ENCODE measurements at regions not wholly inside any gene's neighbourhood (a gene's known extent, or its start where the extent isn't known, plus 50 kb on each side); places are given as distances from the start of the nearest gene placed in this dataset.

GRCh38 chr11:96664110-96664509 is 274.3 kb downstream of the JRKL start:
- no peaks in the 10 kb centered on the region for H3K9me1 ChIP-seq (replicated peaks; ENCODE audit: control insufficient read depth, extremely low read depth, insufficient read depth, low read length)
- H3K36me3 ChIP-seq (ENCODE audit: control insufficient read depth in 2 of 2, extremely low read depth in 1 of 2, insufficient read depth in 2 of 2, low read length in 2 of 2): no peaks in the 10 kb centered on the region
- no TSS peak for BruUV-seq (replicated peaks)
- DNase-seq (ENCODE audit: low read depth, low spot score) (no peak), FAIRE-seq (no peak)
- H4K20me1 ChIP-seq (replicated peaks; ENCODE audit: control insufficient read depth, extremely low read depth, insufficient read depth, low read length): no peaks in the 10 kb centered on the region
- TF ChIP-seq MYC (IDR thresholded peaks at IDR 0.05; ENCODE audit: low read depth, low read length) (no peak), FOS (IDR thresholded peaks at IDR 0.05; ENCODE audit: borderline replicate concordance, insufficient read depth, low read length) (no peak), POLR2A (IDR thresholded peaks at IDR 0.05; ENCODE audit: low read depth, low read length) (no peak), EZH2 (IDR thresholded peaks at IDR 0.05; ENCODE audit: borderline replicate concordance, low read depth, low read length, severe bottlenecking) (no peak), JUN (IDR thresholded peaks at IDR 0.05; ENCODE audit: borderline replicate concordance, insufficient read depth, insufficient read length, low read depth) (no peak), GATA2 (IDR thresholded peaks at IDR 0.05; ENCODE audit: insufficient read depth, insufficient read length, low read depth, low read length) (no peak), MAX (IDR thresholded peaks at IDR 0.05; ENCODE audit: insufficient read depth, insufficient read length) (no peak), POLR2AphosphoS5 (IDR thresholded peaks at IDR 0.05; ENCODE audit: insufficient read depth, low read depth, low read length) (no peak), CTCF (IDR thresholded peaks at IDR 0.05; ENCODE audit: extremely low read depth in 1 of 2, insufficient read depth in 1 of 2, low read depth in 1 of 2, low read length in 2 of 2) (no peak)
- H3K4me2 ChIP-seq (ENCODE audit: insufficient read depth, low read length): no peak overlapping the region
- H3K27ac ChIP-seq (ENCODE audit: insufficient read depth, low read depth, low read length): no peak overlapping the region
- no peaks in the 10 kb centered on the region for H3K27me3 ChIP-seq (ENCODE audit: control insufficient read depth in 2 of 2, insufficient read depth in 2 of 2, low read length in 2 of 2)
- H3K9ac ChIP-seq (replicated peaks; ENCODE audit: extremely low read depth, insufficient read depth, low read length): no peak overlapping the region
- H3K79me2 ChIP-seq (ENCODE audit: control insufficient read depth, insufficient read depth, low read length): no peaks in the 10 kb centered on the region
- no peaks in the 10 kb centered on the region for H3K4me1 ChIP-seq (ENCODE audit: control insufficient read depth, extremely low read depth, insufficient read depth, low read length)
- POLR2A ChIA-PET: no interaction called here
- no peaks in the 10 kb centered on the region for H3K9me3 ChIP-seq (replicated peaks; ENCODE audit: control insufficient read depth, insufficient read depth, low read length)
- no peak overlapping the region for H2AFZ ChIP-seq (ENCODE audit: low read depth, low read length)
- CTCF ChIA-PET: no interaction called here
- intact Hi-C loops (cut with micrococcal nuclease): no loop called here
- dilution Hi-C loops (cut with MboI; ENCODE audit: extremely low pct_ligation_motif_present, low sequenced_read_pairs): no loop called here
- no peak overlapping the region for H3K4me3 ChIP-seq (replicated peaks in 1 of 3; ENCODE audit: insufficient read depth in 1 of 3, low read depth in 1 of 3, low read length in 3 of 3)

Measured in endothelial cell of umbilical vein (primary cell).